Stimulated activated CD4-positive, alpha-beta T cell treated with anti-CD3 and anti-CD28 coated beads, TNF-alpha, amount 100 ng/mL, for 1 hour (primary cell): ENCODE measurements at regions not wholly inside any gene's neighbourhood (a gene's known extent, or its start where the extent isn't known, plus 50 kb on each side); places are given as distances from the start of the nearest gene placed in this dataset.

ENCODE experiments used
- DNase-seq, 3 donors: peaks; one replicate each; pipeline ENCODE4 v3.0.0-alpha.2; 2020; ENCODE audit warnings: low read depth in 3 of 3, low spot score in 1 of 3

DNA sequence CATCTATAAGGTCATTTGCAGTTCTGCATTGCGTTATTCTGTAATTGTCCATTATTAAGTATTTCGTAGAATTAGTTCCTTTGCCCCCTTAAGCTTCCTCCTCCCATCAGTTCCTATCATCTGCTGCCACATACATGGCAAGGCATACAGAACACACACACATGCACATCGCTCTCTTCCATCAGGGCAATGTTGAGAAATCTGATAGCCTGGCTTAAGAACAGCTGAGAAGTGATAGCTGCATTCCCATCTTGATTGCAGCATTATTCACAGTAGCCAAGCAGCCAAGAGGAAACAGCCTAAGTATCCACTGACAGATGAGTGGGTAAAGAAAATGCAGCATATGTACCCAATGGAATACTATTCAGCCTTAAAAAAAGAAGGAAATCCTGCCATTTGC, 186.8 kb upstream of the CADM1 start:
- no peak for DNase-seq

DNA sequence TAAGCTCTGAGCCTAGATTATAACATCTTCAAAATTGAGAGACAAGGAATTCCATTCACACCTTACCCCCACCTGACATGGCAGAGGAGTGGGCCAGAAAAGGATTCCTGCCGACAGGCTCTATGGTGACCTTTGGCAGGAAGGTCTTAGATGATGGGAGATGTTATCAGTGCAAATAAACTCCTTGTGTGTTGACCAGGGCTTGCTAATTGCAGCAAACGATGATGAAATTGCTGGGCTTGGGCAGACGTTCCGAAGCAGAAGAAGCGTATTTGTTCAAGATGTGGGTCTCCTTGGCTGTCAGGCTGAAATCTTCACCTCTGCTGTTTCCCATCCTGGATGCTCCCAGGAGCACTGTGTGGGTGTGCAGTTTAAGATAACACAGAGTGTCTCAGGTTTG, 183.7 kb upstream of the CADM1 start:
- no peak for DNase-seq

DNA sequence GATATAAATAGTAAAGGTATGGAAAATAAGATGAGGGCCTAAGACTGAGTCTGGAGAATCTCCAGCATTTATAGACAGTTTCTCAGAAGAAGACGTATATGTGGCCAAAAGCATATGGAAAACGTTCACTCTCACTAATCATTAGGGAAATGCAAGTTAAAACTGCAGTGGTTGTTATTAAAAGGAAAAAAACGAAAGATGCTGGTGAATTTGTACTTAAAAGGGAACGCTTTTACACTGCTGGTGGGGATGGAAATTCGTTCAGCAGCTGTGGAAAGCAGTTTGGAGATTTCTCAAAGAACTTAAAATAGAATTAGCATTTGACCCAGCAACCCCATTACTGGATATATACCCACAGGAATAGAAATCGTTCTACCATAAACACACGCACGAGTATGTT, 180.5 kb upstream of the CADM1 start:
- DNase-seq: no peak

DNA sequence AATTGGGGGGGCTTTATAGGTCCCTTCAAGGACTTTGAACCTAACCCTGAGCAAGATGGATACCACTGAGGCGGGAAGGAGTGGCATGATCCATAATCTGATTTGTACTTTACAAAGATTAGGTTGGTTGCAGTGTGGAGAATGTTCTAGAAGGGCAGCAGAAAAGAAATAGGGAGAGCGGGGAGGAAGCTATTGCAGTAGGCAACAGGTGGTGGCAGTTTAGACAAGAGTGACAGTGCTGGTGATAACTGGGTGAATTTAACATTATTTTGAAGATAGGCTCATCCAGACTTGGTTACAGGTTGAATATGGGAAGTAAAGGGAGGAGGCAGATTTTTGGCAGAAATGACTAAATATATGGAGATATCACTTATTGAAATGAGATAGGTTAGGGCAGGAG, 179.9 kb upstream of the CADM1 start:
- no peak for DNase-seq

DNA sequence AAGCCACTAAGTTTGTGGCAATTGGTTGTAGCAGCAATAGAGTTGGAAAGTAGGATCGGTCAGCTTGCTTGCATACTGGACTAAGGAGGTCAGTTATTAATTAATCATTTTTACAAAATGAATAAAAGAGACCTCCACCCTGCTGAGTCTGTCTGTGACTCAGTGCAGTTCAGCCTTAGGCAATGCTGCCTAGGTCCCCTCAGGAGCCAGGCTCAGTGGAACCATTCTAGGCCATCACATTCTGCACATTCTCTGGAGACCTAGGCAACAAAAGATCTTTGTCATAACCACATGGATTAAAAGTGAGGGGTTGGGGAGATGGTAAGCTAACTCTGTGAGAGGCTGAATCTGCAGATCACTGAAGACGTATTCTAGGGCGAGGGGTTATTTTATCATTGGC, 178.7 kb upstream of the CADM1 start:
- no peak for DNase-seq

DNA sequence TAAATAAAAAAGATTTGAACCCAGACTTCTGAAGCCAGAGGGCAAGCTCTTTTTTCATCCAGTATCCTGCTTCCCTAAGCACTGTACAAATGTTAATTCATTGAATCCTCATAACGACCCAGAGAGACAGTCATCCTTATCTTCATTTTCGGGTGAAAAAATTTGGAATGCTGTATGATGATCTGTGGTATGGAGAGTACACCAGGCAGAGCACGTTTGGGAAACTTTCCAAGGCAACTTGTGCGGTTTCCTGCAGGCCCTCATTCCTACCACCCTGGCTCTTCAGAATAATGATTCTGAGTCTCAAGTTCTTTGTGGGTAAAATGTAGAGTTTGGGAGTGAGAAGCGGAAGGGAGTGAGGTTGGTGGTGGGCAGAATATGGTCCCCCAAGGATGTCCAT, 177.9 kb upstream of the CADM1 start:
- no peak for DNase-seq

DNA sequence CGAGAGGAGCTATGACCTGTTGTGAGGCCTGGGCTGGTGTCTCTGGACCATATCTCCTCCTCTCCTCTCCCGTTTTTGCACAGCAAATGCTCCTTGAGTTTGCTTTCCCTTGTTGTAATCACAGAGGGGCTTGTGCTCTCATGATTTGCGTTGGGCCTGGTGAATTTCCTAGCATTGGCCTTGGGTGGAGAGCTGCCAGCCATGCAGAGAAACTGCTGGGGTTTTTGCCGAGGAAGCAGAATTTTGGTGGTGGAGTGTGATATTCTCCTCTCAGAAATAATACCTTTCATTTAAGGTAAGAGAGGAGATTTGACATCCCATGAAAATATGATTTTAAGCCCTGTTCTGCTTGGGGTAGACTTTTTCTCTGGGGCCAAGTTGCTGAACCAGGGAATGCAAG, 175.7 kb upstream of the CADM1 start:
- no peak for DNase-seq

DNA sequence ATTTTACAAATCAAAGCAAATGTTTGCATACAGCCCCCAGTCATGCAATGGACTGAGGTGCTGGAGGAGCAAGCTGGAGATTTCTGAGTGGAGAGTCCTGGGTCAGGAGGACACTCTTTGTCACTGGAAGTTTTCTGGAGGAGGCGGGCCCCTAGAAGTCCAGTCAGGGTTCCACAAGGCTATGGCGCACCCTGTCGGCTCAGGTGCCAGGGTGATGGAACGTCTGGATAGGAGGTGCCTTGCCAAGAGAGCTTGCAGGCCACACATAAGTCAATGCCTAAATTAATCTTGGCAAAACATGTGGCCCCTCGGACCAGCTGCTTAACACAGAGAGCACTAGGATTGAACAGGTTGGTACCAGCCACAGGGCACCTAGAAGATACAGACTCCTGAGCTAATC, 174.7 kb upstream of the CADM1 start:
- no peak for DNase-seq

DNA sequence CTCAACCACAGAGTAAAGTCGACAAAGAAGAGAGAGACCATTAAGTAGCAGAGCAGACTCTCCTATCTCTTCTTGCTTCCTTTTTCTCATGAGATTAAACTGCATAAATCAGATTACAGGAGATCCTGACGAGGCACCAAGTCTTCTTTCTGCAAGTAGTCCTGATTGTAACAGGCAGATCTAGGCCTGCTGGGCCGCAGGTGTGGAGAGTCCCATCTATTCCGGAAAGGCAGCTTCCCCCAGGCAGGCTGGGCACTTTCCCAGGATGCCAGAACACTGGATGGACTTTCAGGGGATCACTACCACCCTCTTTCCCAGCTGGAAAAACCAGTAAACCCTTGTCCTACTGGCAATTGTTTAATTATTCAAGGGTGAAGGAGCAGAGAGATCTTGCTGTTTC, 173.0 kb upstream of the CADM1 start:
- DNase-seq: no peak

DNA sequence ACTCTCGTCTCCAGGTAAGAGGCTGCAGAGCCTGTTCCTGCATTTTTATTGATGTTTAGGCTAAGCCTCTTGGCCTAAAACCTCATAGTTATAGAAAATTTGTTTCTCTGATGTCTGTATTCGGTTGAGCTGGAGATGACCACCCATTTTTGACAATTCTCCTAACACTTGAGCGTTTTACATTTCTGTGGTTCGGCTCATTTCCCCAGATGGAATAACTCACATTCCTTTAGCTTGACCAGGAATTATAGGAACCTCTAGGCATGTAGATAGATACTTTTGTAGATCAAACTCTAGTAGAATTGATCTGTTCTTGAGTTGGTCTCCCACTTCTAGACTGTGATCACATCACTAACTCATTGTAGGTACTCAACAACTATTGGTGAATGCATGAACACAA, 172.6 kb upstream of the CADM1 start:
- DNase-seq: no peak

DNA sequence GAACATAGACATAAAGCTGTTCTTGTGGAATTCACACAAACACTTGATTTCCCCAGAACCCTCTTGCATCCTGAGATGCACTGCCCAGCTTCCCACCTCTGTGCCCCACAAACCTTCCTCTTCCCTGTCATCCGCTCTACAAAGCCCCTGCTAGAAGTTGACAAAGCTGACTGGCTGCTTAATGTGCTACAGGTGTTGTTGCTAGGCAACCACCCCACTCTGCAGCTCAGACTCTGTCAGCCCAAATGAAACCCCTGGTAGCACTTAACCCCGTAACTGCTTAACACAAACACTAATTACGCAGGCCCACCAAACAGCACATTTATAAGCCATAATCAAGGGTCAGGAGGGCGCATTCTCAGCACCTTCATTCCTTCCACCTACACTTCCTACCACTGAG, 172.0 kb upstream of the CADM1 start:
- DNase-seq: no peak

DNA sequence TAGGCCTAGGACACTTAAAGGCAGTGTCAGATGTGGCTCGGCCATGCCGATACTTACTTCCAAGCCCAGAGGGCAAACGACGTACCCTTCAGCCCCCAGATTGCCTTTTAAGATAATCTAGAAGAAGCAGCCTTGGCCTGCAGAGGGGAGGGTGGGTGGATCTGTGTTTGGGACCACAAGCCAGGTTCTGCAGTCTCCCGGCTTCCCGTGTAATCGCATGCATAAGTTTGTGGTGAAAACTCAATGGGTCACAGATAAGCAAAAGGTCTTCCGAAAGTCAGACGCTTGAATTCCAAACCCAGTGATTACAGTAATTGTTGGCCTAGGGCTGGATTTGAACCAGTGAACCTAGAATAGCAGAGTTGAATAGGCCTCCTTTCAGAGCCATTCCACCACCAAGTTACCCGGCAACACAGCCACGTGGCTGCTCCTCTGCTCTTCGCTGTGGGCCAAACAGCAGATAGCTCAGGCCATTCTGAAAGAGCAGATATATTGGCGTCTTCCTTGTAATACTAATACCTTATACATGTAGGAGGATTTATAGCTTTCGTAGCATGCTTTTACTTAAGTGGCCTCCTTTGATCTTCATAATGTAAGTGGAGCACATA, 170.8 kb upstream of the CADM1 start:
- DNase-seq: no peak

DNA sequence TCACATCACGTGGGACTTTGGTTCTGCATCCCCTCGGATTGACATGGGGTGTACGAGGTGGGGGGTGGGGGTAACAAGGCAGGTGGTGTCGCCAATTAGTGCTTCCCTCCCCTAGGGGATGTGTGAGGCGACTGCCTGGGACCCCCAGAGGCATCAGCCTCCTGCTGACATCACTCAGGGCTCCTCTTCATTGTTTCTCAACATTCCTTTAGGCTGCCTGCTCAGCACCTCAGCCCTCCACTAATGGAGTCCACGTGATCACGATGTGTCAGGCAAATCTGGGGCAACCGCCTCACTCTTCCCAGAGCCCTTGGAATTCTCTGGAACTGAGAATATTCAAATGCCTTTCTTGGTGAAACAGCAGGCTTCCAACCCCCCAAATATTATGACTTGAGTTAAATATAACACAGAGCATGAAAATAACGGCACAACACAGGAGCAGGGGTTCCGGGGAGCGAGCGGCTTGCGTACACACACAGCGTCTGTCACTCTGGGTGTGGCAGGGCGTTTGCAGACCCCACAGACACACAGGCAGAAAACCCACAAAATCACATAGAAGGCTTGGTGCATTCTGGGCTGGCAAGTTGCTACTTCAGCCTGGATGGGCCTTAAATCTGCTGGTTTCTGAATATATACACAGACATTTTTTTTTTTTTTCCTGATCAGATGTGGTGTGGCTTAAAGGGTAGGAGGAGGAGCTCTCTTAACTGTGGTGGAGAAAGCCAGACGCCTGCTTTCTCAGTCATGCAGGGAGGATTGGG, 170.1 kb upstream of the CADM1 start:
- no peak for DNase-seq

DNA sequence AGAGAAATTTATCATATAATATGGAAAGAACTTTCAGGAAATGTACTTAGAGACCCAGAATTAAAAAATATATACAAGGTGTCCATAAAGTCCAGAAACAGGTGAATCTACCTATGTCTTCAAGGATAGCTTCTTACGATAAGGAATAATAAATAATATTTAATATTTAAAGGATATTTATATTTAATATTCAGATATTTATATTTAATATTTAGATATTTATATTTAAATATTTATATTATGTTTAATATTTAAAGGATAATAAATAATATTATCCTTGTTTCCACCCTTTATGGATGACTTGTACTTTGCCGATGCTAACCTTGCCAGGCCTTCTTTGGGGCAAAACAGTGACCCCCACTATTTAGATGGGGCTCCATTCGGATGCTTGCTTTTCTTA, 169.5 kb upstream of the CADM1 start:
- no peak for DNase-seq

DNA sequence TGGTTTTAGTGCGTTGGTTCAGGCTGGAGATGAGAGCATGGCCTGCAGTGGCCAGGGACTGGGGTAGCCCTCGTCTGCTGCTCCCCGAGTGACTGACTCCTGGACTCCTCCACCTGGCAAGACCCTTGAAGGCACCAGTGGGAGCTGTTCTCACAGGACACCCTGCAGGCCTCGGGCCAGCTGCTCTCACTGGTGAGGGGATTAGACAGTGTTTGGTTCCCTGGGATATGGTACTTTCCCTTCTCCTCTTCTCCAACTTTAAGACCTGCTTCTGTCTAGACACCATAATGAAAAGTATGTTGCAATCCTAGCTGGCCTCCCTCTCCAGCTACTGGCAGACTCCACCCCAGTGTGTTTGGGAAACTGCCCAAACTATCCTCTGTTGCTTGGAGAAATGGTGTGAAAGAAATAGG, 168.8 kb upstream of the CADM1 start:
- DNase-seq: no peak

DNA sequence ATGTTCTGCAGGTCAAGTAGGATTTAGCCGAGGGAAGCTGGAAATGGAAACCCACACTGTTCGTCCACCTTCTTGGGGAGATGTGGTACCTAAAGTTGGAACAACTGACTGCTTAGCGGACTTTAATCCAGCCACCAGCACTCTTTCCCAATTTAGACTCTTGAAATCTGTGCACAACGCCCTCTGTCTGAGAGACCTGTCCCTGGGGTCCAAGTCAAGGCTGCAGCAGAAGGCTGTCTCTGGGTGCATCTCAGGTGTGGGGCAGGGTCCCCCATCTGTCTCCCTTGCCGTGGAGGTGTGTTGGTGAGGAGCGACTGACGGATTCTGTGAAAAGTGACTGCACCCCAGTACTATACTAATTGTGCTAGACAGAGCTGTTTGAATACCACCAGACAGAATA, 168.2 kb upstream of the CADM1 start:
- no peak for DNase-seq

DNA sequence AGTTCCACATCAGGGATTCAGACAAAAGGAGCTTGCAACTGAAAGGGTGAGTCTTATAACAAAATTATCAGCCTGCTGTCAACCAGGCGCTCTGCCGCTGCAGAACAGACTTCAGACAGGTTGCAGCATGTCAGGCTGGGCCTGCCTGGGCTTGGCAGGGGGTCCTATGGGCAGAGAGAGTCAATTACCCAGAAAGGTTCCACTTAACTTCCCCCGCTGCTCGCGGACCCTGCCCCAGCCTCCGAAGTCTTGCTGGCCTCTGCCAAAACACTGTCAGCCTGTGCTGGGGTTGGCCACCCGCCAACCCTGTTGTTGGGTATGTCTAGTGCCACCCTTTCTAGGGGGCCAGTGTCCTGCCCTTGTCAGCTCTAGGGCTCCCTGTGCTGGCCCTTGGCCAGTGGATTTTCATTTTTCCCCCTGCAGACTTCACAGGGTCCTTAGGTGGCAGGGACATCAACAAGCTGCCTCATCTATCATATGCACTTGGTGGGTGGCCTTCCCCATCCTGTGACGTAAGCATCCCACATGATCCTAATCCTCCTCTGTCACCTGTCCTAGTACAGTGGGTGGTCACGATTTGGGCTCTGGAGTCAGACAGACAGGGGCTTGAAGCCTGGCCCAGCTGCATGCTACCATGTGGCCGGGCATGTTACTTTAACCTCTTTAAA, 166.5 kb upstream of the CADM1 start:
- DNase-seq: no peak

DNA sequence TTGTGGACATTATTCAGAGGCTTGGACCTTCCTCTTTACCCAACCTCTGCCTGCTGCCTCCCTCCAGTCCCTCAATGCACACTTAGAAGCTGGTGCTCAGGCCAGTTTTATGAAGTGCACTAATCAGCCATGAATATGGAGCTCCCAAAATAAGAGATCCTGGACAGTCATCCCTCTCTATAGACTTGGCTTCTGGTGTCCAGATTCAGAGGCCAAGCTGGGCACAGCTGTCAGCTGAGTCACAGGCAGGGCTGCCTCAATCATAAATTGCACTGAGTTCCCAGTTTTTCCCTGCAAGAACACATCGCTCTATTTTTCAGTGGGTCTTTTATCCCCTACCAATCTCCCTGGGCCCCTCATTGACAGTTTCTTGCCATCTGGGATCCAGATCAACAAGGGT, 161.7 kb upstream of the CADM1 start:
- DNase-seq: no peak

DNA sequence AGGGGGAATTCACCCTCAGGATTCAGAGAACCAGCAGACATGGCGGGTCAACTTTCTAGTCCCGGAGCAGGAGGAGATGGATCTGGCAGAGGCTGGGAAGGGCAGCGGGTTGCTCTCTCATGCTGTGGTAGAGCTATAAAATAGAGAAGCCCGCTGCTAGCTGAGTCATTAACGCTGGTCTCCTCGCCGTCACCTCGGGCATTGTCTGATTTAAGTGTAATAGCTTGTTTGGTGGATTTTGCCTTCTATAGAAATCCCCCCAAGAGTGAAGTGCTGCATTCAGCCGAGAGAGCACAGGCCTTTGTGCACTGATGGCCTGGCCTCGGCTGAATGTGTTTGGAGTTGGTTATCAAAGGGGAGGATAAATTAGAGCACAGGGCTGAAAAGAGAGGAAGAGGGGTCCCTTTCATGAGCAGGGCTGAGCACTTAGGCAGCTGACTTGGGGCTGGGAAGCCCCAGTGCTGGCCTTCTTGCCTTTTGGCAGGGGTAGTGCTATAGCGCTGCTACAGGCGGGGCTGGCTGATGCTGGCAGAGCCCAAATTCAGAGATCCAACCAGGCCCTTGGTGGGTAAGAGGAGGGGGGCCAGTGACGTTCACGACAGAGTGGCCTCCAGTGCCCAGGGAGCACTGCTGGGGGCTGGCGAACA, 161.1 kb upstream of the CADM1 start:
- DNase-seq: no peak

DNA sequence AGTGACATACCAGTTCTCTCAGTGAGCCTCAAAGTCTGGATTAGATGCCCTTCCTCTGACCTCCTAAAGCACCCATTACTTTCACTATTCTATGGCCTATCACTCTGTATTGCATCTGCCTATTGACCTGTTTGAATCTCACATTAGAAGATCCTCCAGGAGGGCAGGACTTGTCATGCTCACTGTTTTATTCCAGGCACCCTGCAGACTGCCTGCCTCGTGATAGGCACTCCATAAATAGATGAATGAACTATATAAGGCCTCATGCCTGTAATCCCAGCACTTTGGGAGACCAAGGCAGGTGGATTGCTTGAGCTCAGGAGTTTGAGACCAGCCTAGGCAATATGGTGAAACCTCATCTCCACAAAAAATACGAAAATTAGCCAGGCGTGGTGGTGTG, 160.1 kb upstream of the CADM1 start:
- no peak for DNase-seq

DNA sequence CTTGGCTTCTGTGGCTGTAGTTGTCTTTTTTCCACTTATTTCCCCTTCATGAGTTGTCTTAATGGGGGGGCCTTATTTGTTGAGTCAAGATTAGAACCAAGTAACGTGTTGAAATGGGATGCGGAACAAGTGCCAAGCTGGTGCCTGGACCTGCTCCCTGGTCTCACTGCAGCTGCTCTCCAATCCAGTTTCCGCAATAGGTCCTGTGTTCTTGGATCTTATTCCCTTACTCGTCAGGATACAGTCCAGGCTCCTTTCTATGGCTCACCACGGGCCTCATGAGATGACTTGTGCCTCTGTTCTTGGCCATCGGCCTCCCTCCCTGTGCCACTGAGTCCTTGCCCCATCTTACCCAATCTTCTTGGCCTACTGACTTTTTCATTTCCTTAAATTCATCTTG, 159.6 kb upstream of the CADM1 start:
- DNase-seq: no peak
